ENCODE measurements at regions not wholly inside any gene's neighbourhood (a gene's known extent, or its start where the extent isn't known, plus 50 kb on each side); places are given as distances from the start of the nearest gene placed in this dataset.

DNA sequence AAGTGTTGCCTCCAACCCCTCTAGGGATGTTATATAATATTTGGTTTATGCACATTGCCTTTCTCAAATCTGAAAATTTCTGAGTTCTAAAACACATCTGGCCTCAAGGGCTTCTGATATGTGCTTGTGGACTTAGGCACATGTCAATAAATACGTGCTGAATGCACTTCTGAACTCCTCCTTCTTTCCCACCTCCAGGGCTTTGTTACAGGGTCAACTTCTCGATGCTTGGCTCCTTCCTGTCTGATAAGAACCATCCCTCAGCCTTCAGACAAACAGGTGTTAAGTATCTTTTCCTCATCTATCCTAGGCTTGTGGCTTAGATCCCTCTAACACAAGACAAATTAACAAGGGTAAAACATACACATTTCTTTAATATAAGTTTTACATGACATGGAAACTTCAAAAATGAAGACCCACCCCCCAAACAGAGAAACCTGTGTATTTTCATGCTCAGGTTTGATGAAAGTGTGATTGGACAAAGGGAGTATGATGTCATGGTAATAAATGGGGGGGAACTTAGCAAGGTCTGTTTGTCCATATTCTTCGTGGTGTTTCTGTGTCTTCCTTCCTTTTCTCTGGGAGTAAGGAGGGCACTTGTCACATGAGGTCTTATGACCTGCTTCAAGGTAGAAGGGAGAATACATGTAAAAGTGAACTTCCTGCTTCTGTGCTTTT is 326.9 kb downstream of the CD83 start:
- DNase-seq: no peak

DNA sequence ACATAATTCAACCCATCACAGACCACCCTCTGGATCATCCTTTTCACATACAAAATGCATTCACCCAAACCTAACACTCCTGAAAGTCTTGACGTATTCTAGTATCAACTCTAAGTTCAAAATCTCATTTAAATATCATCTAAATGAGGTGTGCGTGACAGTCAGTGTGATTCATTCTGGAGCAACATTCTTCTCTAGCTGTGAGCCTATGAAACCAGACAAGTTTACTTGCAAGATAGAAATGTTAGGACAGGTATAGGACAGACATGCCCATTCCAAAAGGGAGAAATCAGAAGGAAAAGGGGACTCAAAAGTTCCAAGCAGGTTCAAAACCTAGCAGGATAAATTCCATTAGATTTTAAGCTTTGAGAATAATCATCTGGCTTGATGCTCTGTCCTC is 329.7 kb downstream of the CD83 start:
- DNase-seq: no peak

DNA sequence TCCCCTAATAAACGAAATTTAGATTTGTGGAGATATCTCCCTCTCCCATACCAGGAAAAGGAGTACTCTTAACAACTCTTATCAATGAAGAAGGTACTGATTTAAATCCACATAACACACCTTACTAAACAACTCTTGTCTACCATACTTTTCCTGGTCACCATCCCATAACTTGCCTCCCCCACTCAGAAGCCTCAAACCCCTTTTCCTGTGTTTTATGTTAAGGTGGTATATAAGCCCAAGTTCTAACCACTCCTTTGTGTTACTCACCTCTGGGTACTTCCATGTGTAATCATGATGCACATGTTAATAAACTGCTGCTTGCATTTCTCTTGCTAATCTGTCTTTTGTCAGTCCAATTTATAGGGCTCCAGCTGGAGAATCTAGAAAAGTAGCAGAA is 330.7 kb downstream of the CD83 start:
- DNase-seq: no peak

DNA sequence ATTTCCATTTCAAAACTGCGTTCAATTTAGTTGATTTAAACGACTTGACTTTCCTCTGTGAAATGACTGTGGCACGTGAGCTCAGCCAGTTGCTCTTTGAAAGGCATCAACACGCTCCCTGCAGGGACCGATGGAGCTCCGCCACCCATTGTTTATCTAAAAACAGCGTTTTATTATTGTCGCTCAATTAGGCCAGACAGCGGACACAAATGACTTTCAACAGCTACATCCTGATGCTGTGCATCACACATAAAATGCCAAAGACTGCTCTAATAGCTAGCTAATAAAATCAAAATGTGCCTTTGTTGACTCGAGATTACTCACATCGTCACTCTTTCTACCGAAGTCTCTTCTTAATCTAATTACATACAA is 332.5 kb downstream of the CD83 start:
- no peak for DNase-seq

DNA sequence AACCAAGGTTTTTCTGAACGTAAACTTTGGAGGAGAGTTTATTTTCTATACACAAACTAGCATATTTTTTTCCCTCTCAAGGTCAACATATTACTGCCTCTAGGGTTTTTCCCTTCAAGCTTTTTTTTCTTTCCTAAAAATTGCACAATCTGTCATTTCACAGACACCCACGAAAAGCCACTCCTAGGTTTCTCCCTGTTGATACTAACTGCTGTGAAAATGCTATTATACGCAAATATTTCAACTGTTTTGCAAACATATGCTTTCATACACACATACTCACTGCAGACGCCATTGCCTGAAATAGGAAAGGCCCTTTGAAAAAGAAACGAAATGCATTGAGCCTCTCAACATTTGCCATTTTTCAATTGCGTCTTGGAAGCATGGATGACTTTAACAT is 333.0 kb downstream of the CD83 start:
- DNase-seq: no peak

DNA sequence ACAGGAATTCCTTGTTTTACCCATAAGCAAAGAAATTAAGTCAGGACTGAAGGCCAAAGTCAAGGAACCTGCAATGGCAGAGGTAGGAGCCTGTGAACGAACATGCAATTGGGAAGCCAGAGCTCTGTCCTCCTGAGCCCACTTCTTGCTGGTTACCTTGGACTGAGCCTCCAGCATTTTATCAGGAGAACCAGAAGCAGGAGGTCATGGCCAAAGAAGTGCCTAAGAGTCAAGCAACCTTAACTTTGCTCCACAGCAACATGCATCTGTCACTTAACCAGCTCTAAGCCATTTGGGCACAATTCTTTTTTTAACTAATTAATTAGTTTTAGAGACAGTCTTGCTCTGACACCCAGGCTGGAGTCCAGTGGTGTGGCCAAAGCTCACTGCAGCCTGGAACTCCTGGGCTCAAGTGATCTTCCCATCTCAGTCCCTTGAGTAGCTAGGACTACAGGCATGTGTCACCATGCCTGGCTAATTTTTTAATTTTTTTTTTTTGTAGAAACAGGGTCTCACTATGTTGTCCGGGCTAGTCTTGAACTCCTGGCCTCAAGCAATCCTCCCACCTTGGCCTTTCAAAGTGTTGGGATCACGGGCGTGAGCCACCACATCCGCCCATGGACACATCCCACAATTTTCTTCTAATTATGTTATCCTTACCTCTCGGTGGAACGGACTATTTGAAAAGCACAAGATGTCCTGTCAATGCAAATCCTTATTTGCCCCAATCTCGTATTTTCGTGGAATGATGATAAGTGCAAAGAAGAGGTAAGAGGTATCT is 334.2 kb downstream of the CD83 start:
- no peak for DNase-seq

DNA sequence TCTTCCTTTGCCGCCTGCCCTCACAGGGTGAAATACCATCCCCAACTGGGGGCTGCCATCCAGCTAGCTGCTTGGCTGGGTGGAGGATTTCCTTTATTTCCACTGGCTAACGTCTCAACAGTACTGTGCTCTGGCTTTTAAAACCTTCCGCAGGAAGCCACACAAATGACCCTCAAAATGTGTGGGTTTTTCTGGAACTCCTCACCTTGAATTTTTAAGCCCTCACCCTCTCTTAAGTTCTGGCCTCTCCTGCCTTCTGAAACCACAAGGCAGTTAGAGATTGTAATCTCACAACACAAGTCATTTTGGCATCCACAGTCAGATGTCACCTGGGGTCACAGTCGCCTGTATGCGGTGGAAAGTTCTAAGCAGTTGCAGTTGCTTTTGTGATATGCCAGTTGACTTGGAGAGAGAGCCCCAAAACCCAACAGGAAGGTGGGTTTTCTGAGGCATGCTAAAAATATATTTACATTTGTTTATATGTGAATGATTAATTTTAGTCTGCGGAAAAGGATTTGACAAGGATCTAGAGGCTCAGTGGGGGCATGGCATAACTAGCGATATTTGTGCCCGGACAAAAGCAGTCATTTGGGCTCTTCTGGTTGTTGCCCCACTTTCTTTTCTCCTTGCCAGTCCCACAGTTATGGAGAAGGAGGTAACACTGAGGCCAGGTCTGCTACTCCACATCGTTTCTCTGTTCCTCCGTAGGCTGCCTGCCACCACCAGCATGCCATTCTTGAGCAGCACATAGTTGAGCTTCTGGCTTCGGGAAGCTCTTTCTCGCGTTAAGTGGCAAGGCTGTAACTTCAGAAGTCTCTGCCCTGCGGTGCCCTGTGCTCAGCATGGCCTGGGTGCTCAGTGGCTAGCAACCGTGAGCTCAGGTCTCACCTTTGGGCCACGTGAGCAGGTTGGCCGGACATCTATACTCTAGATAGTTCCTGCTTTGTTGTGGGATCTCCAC is 335.3 kb downstream of the CD83 start:
- no peak for DNase-seq

DNA sequence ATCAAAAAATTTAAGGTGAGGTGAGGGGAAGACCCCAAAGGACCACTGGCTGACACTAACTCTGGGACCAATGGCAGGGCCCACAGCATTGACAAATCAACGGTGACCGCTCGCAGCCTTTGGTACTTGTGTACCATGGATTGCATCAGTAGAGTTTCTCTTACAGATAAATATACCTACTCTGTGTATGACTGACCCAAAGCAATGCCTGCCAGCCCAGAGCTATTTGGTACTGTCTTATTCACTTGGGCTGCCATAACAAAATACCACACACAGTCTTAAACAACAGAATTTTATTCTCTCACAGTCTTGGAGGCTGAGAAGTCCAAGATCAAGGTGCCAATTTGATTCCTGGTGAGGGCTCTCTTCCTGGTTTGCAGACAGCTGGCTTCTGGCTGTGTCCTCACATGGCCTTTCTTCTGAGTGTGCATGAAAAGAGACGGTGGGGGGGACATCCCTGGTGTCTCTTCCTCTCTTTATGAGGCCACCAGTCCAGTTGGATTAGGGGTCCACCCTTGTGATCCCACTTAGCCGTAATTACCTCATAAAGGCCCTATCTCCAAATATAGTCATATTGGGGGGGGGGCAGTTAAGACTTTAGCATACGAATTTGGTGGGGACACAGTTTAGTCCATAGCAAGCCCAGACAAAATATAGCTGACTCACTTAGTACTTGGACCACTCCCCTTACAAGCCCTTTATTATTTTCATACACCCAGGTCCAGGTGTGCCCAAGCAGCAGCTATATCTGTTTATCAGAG is 336.3 kb downstream of the CD83 start:
- no peak for DNase-seq

DNA sequence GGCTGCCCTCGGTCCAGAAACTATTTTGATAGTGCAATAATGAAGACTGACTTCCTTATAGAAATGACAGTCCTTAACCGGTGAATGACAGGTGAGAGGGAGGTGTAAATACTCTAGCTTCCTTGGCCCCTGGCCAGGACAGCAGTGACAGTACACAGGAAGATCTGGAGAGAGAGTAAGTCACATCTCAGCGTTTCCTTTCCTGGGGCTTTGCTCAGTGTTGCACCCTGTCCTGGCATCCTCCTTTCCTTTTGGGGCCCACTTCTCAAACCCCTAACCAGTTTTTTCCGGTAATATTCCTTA is 336.9 kb downstream of the CD83 start:
- DNase-seq: peak; percentile 7 to 10

DNA sequence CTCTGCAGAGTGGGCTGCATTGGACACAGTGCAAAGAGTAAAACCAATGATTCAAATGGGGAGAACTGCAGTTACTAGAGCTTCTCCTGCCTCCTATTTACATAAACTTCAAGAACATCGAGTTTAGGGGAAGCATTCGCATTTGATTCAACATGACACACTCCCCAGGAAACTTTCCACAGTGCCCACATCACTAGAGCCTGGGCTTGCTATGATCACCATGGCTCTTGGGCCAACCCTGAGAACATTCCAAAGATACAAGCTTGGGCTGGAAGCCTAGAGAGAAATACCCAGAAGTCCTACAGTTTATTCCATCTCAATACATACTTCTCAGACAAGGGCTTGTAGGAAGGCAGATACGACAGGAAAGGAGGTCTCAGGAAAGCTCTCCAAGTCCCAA is 337.9 kb downstream of the CD83 start:
- no peak for DNase-seq

DNA sequence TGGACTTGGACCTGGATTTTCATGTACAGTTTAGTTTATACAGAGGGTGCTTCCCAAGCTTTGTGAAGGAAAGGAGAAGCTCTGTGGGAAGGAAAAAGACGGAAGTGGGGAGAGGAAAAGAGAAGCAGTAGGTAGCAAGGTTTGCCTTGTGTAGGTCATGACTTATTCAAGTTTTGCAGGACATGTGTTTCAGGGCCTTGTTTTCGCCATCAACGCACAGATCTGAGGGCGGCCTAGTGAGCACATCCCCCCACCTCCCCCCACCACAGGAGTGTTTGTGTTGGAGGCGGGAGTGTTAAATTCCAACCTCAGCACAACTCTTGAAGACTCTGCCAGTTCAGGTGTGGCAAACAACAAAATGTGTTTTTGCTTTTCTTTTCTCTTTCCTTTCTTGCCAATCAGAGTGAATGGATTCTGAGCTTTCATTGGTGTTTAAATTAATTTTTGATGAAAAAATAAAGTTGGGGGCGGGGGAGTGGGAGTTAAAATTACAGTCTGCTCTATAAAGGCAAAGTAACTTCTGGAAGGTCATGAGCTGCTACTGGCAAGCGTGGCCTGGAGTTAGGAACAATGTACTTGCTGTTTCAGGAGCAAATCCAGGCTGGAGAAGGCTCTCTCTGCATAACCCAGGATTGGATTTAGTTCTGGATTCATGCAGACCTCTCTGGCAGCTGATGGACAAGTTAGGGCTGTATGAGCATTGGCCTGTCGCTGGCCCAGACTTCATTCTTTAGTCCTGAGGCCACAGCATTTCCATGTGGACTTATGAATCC is 338.5 kb downstream of the CD83 start:
- no peak for DNase-seq

DNA sequence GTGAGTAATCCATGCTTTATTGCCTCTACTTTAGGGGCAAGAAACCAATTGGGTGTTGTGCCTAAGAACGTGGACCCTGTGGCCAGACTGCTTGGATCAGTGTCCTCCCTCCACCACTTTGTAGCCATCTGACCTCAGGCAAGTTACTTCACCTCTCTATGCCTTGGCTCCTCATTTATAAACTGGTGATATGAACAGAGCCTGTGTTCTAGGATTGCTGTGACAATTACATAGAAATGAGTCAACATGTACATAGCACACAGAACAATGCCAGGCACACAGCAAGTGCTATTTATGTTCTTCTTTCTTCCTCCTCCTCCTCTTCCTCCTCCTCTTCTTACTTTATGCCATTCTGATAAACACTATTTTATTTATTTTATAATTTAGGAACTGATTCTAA is 339.4 kb downstream of the CD83 start:
- no peak for DNase-seq

DNA sequence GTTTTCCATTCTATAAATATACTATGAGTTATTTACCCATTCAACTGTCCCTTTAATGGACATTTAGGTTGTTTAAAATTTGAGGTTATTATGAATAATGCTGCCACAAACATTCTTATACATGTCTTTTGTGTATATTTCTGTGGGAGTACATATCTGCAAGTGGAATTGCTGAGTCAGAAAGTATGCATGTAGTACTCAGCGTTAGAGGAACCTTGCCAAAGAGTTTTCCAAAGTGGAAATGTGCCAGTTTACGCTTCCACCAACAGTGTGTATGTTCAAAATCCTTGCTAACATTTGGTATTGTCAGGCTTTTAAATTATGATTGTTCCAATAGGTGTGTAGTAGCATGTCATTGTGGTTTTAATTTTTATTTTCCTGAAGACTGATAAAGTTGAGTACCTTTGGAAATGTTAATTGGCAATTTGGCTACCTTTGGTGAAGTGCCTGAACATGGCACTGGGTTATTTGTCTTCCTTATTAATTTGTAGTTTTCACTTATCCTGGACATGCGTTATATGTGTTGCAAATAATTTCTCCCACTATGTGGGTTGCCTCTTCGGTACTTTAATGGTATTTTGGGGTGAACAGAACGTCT is 341.2 kb downstream of the CD83 start:
- DNase-seq: no peak

DNA sequence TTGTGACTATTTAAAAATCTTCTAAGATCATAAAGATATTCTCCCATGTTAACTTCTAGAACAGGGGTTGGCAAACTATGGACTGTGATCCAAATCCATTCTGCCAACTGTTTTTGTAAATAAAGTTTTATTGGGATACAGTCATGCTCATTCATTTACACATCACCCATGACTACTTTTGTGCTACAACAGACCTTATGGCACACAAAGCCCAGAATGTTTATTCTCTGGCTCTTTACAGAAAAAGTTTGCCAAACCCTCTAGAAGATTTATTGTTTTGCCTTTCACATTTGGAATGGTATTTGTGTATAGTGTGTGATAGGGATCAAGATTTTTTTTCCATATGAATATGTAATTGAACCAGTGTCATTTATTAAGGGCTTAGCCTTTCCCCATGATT is 341.7 kb downstream of the CD83 start:
- no peak for DNase-seq

DNA sequence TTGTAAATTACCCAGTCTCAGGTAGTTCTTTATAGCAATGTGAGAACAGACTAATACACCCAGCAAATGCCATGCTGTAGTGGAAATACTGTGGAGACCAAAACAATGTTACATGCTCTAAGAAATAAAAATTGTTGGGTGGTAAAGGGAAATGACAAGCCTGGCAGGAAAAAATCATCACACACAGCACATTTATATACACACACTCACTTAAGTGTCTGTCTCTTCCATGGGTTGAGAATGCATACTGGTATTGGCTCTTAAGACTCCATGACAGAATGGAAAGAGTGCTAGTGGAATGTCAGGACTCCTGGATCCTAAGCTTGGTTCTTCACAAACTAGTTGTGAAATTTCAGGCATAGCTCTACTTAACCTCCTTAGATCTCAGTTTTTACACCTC is 343.0 kb downstream of the CD83 start:
- DNase-seq: no peak

DNA sequence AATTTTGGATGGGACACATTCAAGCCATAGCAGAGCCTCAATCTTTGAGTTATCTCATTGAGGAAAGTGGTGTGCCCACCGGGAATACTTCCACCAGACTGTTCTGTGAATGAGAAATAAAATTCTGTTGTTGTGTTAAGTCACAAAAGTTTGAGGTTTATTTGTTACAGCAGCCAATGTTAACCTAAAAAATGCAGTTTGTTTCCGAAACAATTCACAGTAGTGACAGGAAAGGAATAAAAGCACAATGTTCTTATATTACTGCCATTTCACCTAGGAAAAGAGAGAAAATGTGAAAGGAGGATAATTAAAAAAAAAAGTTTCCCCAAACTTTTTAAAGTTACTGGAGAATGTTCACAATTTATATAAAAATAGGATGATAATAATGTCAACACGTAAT is 344.6 kb downstream of the CD83 start:
- no peak for DNase-seq

DNA sequence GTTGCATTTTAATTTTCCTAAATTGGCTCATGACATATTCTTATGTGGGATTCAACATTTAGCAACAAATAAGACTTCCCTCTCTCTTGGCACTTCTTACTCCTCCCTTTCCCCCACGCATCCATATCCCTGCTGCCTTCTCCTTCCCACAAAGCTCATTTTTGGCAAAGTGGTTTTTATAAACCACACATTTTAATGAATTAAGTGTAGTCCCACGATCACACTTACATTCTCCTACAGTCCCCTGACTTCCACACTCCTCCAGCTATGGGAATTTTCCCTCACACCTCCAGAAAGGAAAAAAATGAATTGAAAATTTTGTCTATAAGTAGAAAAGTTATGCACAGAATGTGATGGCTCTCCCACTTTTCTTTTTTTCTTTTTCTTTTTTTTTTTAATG is 345.0 kb downstream of the CD83 start:
- DNase-seq: no peak

DNA sequence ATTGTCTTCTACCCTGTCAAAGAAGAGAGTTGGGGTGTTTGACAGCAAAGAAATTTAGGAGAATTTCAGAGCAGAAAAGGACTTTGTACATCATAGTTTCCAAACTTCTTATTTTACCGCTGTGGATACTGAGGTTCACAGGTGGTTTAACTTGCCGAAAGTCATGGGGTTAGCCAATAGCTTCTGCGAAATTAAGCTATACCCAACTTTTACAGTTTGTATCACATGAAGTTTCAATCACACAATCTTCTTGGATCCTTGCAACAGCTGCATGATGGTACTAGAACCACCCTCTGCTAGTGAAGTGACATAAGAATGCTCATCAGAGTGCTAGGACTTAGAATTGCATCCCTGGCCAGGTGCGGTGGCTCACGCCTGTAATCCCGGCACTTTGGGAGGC is 345.5 kb downstream of the CD83 start:
- DNase-seq: no peak

DNA sequence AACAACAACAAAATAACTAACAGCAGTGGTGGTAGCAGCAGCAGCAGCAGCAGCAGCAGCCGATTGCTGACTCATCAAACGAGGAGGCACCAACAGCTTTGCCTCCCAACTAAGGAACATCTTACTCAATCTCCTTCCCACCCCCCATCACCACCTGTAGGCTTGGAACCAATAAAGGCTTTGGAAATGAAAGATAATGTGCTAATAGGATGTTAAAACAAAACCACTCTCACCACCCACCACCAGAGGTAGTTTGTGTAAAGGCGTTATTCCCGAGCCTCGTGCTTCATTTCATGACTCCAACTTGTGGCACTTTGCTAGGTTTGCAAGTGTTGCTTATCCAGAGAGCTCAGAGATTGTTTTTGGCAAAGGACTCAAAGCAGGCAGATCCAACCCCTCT is 346.5 kb downstream of the CD83 start:
- no peak for DNase-seq

DNA sequence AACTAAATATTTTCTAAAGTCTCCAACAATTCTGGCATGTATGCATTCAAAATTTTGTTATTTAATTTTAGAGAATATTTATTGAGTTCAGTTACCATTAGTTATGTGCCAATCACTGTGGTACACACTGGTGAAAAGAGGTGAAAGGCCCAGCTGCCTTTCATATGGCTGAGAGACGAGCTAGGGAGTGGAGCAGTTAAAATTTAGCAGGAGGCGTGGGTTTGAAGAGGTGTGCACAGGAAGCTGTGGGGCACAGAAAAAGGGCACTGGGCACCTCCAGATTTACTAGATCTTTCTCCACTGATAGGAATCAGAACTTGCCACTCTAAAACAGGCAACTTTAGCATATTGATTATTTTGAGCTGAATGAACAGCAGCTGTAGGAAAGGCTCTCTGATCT is 347.1 kb downstream of the CD83 start:
- DNase-seq: no peak

DNA sequence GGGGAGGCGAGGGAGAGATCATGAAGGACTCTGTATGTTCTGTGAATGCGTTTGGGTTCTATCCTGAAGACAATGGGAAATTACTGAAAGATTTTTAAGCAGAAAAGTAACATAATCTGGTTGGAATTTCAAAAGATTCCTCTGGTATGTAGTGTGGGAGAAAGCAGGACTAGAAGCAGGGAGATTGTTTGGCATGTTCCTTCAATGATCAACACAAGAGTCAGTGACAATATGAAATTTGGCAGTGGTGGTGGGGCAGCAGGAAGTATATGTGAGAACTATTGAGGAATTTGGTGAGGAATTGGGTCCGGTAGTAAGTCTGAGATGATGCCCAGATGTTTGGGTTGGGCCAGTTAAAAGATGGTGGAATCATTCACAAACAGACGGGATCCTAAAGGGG is 348.7 kb downstream of the CD83 start:
- no peak for DNase-seq

DNA sequence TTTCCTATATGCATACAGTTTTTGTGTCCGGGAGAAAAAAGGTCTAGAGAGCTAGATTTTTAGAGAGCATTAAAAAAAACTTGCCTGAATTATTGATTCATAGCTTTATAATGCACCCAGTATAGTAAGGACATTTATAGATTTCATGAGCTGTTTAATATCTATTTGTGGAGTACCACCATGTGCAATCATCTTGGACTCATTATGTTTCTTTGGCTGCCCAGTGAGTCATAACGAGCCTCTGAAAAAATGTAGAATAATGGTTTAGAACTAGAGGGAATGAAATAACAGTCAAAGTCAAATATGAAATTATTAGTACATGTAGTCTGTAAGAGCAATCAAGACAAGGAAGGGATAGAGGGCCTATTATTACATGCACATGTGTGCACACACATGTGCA is 350.0 kb downstream of the CD83 start:
- DNase-seq: no peak

All from SHP77 (cell line).